Smooth muscle cell (in vitro differentiated cells): ENCODE measurements at regions not wholly inside any gene's neighbourhood (a gene's known extent, or its start where the extent isn't known, plus 50 kb on each side); places are given as distances from the start of the nearest gene placed in this dataset.

ENCODE experiments used
- DNase-seq: peaks from one replicate; lab custom pipeline; 2025; ENCODE audit not compliant: unreplicated experiment; lab: John Stamatoyannopoulos, UW
- H2AFZ ChIP-seq: fragments of 200-600 bp; sonication (generic); 2 replicates; pipeline ENCODE4 v1.6.0; 2016; ENCODE audit warnings: antibody characterized with exemption, low read depth, mild to moderate bottlenecking
- H3F3A ChIP-seq: fragments of 200-600 bp; sonication (generic); 2 replicates; pipeline ENCODE4 v1.6.0; 2017; ENCODE audit warnings: antibody characterized with exemption, low read depth
- H3K27ac ChIP-seq: fragments of 200-600 bp; sonication (generic); 2 replicates; pipeline ENCODE4 v1.5.1; 2016; ENCODE audit warnings: low read depth, mild to moderate bottlenecking
- H3K27me3 ChIP-seq: fragments of 200-600 bp; sonication (generic); 2 replicates; pipeline ENCODE4 v1.6.1; 2016; ENCODE audit warnings: low read depth, mild to moderate bottlenecking
- H3K36me3 ChIP-seq: fragments of 200-600 bp; sonication (generic); 2 replicates; pipeline ENCODE4 v1.5.1; 2016; ENCODE audit warnings: low read depth
- H3K4me1 ChIP-seq: fragments of 200-600 bp; sonication (generic); 2 replicates; pipeline ENCODE4 v1.5.1; 2016; ENCODE audit warnings: low read depth
- H3K4me2 ChIP-seq: fragments of 200-600 bp; sonication (generic); 2 replicates; pipeline ENCODE4 v1.6.0; 2016; ENCODE audit warnings: mild to moderate bottlenecking
- H3K4me3 ChIP-seq: fragments of 200-600 bp; sonication (generic); 2 replicates; pipeline ENCODE4 v1.5.1; 2016; ENCODE audit warnings: mild to moderate bottlenecking
- H3K79me2 ChIP-seq: fragments of 200-600 bp; sonication (generic); 2 replicates; pipeline ENCODE4 v1.6.0; 2016; ENCODE audit warnings: low read depth, mild to moderate bottlenecking
- H3K9ac ChIP-seq: fragments of 200-600 bp; sonication (generic); 2 replicates; pipeline ENCODE4 v1.6.0; 2016; ENCODE audit warnings: low read depth
- H3K9me3 ChIP-seq: fragments of 200-600 bp; sonication (generic); replicated peaks from 2 replicates; pipeline ENCODE4 v1.5.1; 2016; ENCODE audit warnings: low read depth
- H4K20me1 ChIP-seq: fragments of 200-600 bp; sonication (generic); 2 replicates; pipeline ENCODE4 v1.6.0; 2016; ENCODE audit warnings: low read depth
- CTCF ChIP-seq: fragments of 200-600 bp; sonication (generic); IDR thresholded peaks from 2 replicates; pipeline ENCODE4 v1.5.1; 2017; ENCODE audit warnings: borderline replicate concordance, mild to moderate bottlenecking, antibody characterized with exemption; ENCODE audit not compliant: insufficient read depth, poor library complexity, severe bottlenecking
- WGBS: methylation state at CpG from one replicate; pipeline ENCODE4 v1.1.7; 2016; ENCODE audit warnings: low lambda C conversion rate; 5-methylcytosine and 5-hydroxymethylcytosine counted together

GRCh38 chr4:138488533-138488932, 246.4 kb upstream of the SLC7A11 start:
- Histone ChIP-seq H2AFZ (no peak overlapping the region), H3K79me2 (no peaks in the 10 kb centered on the region), H3K36me3 (no peaks in the 10 kb centered on the region), H3K9me3 (no peaks in the 10 kb centered on the region), H3K27me3 (no peaks in the 10 kb centered on the region), H4K20me1 (no peaks in the 10 kb centered on the region), H3K9ac (no peak overlapping the region), H3K27ac (no peak overlapping the region), H3F3A (no peaks in the 10 kb centered on the region), H3K4me1 (peaks cover 6% of the 10 kb centered on the region), H3K4me2 (no peak overlapping the region), H3K4me3 (no peak overlapping the region)
- TF ChIP-seq CTCF: no peak
- 92% methylated on average over 4 of the region's 4 CpGs for WGBS
- DNase-seq: no peak

GRCh38 chr4:138487670-138488069, 245.5 kb upstream of the SLC7A11 start:
- Histone ChIP-seq H4K20me1 (no peaks in the 10 kb centered on the region), H3K9ac (no peak overlapping the region), H3K4me2 (no peak overlapping the region), H3K27me3 (no peaks in the 10 kb centered on the region), H3F3A (no peaks in the 10 kb centered on the region), H3K79me2 (no peaks in the 10 kb centered on the region), H3K4me1 (peaks cover 6% of the 10 kb centered on the region), H3K27ac (no peak overlapping the region), H3K9me3 (no peaks in the 10 kb centered on the region), H2AFZ (peak overlapping the region; percentile 21), H3K36me3 (no peaks in the 10 kb centered on the region), H3K4me3 (no peak overlapping the region)
- TF ChIP-seq CTCF: no peak
- DNase-seq: no peak
- WGBS: 67% methylated on average over 4 of the region's 4 CpGs

- Histone ChIP-seq H3K9ac (no peak overlapping the region), H3K9me3 (no peaks in the 10 kb centered on the region), H3K4me2 (no peak overlapping the region), H3K4me3 (no peak overlapping the region), H4K20me1 (no peaks in the 10 kb centered on the region), H3K27me3 (no peaks in the 10 kb centered on the region), H2AFZ (no peak overlapping the region), H3F3A (no peaks in the 10 kb centered on the region), H3K27ac (no peak overlapping the region), H3K79me2 (no peaks in the 10 kb centered on the region), H3K36me3 (no peaks in the 10 kb centered on the region), H3K4me1 (peaks cover 6% of the 10 kb centered on the region)
- DNase-seq: no peak
- WGBS: 89% methylated on average over 2 of the region's 2 CpGs
- no peak for TF ChIP-seq CTCF
Measured at GRCh38 chr4:138487230-138487629, 245.1 kb upstream of the SLC7A11 start.

- H3K9me3 ChIP-seq: no peaks in the 10 kb centered on the region
- H2AFZ ChIP-seq: no peak overlapping the region
- H3K27ac ChIP-seq: no peak overlapping the region
- H3K79me2 ChIP-seq: no peaks in the 10 kb centered on the region
- no peak overlapping the region for H3K9ac ChIP-seq
- no peak overlapping the region for H3K4me3 ChIP-seq
- WGBS: 96% methylated on average over 3 of the region's 3 CpGs
- DNase-seq: no peak
- no peaks in the 10 kb centered on the region for H3F3A ChIP-seq
- H3K27me3 ChIP-seq: no peaks in the 10 kb centered on the region
- no peak overlapping the region for H3K4me2 ChIP-seq
- TF ChIP-seq CTCF: no peak
- H3K4me1 ChIP-seq: peaks cover 6% of the 10 kb centered on the region
- H4K20me1 ChIP-seq: no peaks in the 10 kb centered on the region
- no peaks in the 10 kb centered on the region for H3K36me3 ChIP-seq
Measured at GRCh38 chr4:138485498-138485897, 243.3 kb upstream of the SLC7A11 start.
